Fibroblast of lung (primary cell): ENCODE measurements at regions not wholly inside any gene's neighbourhood (a gene's known extent, or its start where the extent isn't known, plus 50 kb on each side); places are given as distances from the start of the nearest gene placed in this dataset.
A peak's percentile ranks its signal among the peaks of the same experiment; 100 is the strongest.

Experiments used
- DNase-seq, 2 donors: peaks; one replicate each; pipeline versions ENCODE4 v3.0.0 to v3.0.0-alpha.2; 2010; ENCODE audit warnings: low read depth in 2 of 2
- H2AFZ ChIP-seq: 2 replicates; pipeline ENCODE4 v1.5.1; 2012; ENCODE audit warnings: low read length, control low read depth, inconsistent platforms
- H3K27ac ChIP-seq: 2 replicates; pipeline ENCODE4 v1.5.1; 2011; ENCODE audit warnings: low read length, control low read depth; ENCODE audit not compliant: insufficient read depth
- H3K27me3 ChIP-seq: 2 replicates; pipeline ENCODE4 v1.5.1; 2011; ENCODE audit warnings: mild to moderate bottlenecking, low read length; ENCODE audit not compliant: control insufficient read depth, insufficient read depth
- H3K36me3 ChIP-seq: 2 replicates; pipeline ENCODE4 v1.5.1; 2011; ENCODE audit warnings: low read length; ENCODE audit not compliant: control insufficient read depth, insufficient read depth
- H3K4me1 ChIP-seq: 2 replicates; pipeline ENCODE4 v1.5.1; 2011; ENCODE audit warnings: low read length; ENCODE audit not compliant: control insufficient read depth, insufficient read depth; ENCODE audit errors: extremely low read depth
- H3K4me2 ChIP-seq: 2 replicates; pipeline ENCODE4 v1.5.1; 2011; ENCODE audit warnings: low read length, control low read depth; ENCODE audit not compliant: insufficient read depth; ENCODE audit errors: extremely low read depth
- H3K4me3 ChIP-seq, 4 experiments: fragments of 200-600 bp in 1 of 4; sonication (generic) in 1 of 4; replicated peaks in 1 of 4; 2 replicates each; pipeline ENCODE4 v1.5.1; 2011 to 2016; ENCODE audit warnings: low read length in 4 of 4, low read depth in 3 of 4, mild to moderate bottlenecking in 3 of 4, control low read depth in 2 of 4, inconsistent platforms in 1 of 4, mixed read lengths in 1 of 4; ENCODE audit not compliant: insufficient read depth in 1 of 4; ENCODE audit errors: control extremely low read depth in 1 of 4
- H3K79me2 ChIP-seq: 2 replicates; pipeline ENCODE4 v1.5.1; 2012; ENCODE audit warnings: mild to moderate bottlenecking, low read length, inconsistent platforms; ENCODE audit not compliant: control insufficient read depth, insufficient read depth
- H3K9ac ChIP-seq: 2 replicates; pipeline ENCODE4 v1.5.1; 2011; ENCODE audit warnings: mild to moderate bottlenecking, low read length, control low read depth; ENCODE audit not compliant: insufficient read depth
- H3K9me3 ChIP-seq: 2 replicates; pipeline ENCODE4 v1.5.1; 2012; ENCODE audit warnings: low read depth, low read length; ENCODE audit not compliant: control insufficient read depth, insufficient read depth
- H4K20me1 ChIP-seq: 2 replicates; pipeline ENCODE4 v1.5.1; 2011; ENCODE audit warnings: low read length; ENCODE audit not compliant: control insufficient read depth, insufficient read depth; ENCODE audit errors: extremely low read depth
- EZH2 ChIP-seq: IDR thresholded peaks from 2 replicates; pipeline ENCODE4 v1.5.1; 2012; ENCODE audit warnings: low read length, control low read depth, mild to moderate bottlenecking; ENCODE audit errors: missing control alignments
- TF ChIP-seq, protein P1 (sequence below), 2 donors: IDR thresholded peaks in 1 of 2; conservative IDR thresholded peaks in 1 of 2; 1 replicate in 1 of 2; 2 replicates in 1 of 2; pipeline ENCODE4 v1.5.1; 2011 to 2012; ENCODE audit warnings: low read length in 2 of 2, control low read depth in 1 of 2, inconsistent platforms in 1 of 2, low read depth in 1 of 2, mild to moderate bottlenecking in 1 of 2

DNA sequence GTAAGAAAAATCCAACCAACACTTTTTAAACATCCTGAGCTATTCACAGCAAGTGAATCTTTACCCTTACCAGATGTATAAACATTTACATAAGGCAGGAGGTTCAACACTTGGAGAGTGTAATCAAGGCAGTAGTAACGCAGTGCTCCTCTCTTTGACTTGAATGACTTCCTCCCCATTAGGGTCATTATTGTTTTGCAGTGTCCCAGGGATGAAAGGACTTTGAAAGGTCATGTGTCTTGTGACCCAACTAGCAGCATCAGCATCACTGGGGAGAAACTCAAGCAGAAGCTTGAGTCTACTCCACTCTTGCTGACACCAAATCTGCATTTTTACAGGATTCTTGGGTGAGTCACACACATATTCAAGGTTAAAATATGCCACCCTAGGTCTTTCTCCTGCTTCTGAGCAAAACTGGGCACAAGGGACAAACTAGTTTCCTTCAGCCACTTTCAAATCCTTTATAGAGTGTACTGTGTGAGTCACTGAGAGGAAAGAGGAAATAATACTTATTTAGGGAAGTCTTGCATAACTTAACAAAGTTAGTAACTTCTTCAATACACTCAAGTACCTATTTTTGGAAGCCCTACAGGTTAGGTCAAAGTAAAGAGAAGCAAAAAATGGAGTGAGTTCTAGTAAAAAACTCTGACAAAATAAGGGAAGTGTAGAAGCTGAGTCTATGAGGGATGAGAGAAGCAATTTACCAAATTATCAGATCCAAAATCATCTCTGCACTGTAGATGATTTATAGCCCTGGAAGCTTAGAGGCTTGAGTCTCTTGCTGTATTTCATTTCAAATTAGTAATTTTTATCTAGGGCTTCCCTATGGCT is 51.0 kb upstream of the EML4 start:
- Histone ChIP-seq H3K4me3 (no peak overlapping the region), H4K20me1 (no peaks in the 10 kb centered on the region), H3K4me1 (peaks cover 15% of the 10 kb centered on the region), H2AFZ (no peak overlapping the region), H3K27me3 (no peaks in the 10 kb centered on the region), H3K9ac (no peak overlapping the region), H3K9me3 (no peaks in the 10 kb centered on the region), H3K79me2 (no peaks in the 10 kb centered on the region), H3K36me3 (no peaks in the 10 kb centered on the region), H3K27ac (peak overlapping the region; percentile 0), H3K4me2 (peak overlapping the region; percentile 21)
- peak; percentile 47 to 85 for DNase-seq
- TF ChIP-seq, protein P1, sequence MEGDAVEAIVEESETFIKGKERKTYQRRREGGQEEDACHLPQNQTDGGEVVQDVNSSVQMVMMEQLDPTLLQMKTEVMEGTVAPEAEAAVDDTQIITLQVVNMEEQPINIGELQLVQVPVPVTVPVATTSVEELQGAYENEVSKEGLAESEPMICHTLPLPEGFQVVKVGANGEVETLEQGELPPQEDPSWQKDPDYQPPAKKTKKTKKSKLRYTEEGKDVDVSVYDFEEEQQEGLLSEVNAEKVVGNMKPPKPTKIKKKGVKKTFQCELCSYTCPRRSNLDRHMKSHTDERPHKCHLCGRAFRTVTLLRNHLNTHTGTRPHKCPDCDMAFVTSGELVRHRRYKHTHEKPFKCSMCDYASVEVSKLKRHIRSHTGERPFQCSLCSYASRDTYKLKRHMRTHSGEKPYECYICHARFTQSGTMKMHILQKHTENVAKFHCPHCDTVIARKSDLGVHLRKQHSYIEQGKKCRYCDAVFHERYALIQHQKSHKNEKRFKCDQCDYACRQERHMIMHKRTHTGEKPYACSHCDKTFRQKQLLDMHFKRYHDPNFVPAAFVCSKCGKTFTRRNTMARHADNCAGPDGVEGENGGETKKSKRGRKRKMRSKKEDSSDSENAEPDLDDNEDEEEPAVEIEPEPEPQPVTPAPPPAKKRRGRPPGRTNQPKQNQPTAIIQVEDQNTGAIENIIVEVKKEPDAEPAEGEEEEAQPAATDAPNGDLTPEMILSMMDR (conservative IDR thresholded peaks at IDR 0.05 in 1 of 2, IDR thresholded peaks at IDR 0.05 in 1 of 2; ENCODE audit: low read depth in 1 of 2, low read length in 2 of 2): no peak
- TF ChIP-seq EZH2: no peak

DNA sequence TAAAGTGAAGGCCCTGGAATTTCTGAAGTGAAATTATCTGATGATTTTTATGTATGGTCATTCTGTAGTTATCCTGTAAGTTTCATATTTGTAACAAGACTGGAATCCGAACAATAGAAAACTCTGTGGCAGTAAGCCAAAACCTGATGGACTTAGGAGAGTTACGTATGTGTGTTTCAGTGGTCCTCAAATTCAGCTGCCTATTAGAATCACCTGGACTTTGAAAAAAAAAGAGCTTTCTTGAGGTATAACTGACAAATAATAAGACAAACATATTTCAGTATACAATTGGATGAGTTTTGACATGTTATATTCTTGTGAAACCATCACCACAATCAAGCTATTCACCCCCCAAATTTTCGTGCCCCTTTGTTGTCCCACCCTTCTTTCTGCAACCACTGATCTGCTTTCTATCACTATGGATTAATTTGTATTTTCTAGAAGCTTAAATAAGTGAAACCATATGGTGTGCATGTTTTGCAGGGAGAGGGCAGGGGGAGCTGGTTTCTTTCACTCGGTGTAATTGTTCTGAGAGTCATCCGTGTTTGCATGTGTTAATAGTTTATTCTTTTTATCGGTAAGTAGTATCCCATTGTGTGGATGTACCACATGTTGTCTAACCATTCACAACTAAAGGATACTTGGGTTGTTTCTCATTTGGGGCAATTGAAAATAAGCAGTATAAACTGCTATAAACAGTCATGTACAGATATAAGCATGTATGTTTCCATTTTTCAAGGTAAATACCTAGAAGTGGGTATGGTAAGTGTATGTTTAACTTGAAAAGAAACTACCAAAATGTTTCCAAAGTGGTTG is 50.2 kb upstream of the EML4 start:
- TF ChIP-seq, protein P1 (conservative IDR thresholded peaks at IDR 0.05 in 1 of 2, IDR thresholded peaks at IDR 0.05 in 1 of 2; ENCODE audit: low read depth in 1 of 2, low read length in 2 of 2): no peak
- no peak for TF ChIP-seq EZH2
- Histone ChIP-seq H3K36me3 (no peaks in the 10 kb centered on the region), H3K4me1 (peaks cover 15% of the 10 kb centered on the region), H3K9me3 (no peaks in the 10 kb centered on the region), H2AFZ (no peak overlapping the region), H3K79me2 (no peaks in the 10 kb centered on the region), H3K27ac (no peak overlapping the region), H3K27me3 (no peaks in the 10 kb centered on the region), H3K9ac (no peak overlapping the region), H3K4me2 (peak overlapping the region; percentile 21), H3K4me3 (no peak overlapping the region), H4K20me1 (no peaks in the 10 kb centered on the region)
- peak in 1 of 2 donors; percentile 69 for DNase-seq
